DND-41 (cell line): ENCODE measurements at regions not wholly inside any gene's neighbourhood (a gene's known extent, or its start where the extent isn't known, plus 50 kb on each side); places are given as distances from the start of the nearest gene placed in this dataset.

Source experiments
- CTCF ChIP-seq: IDR thresholded peaks from 2 replicates; pipeline ENCODE4 v1.5.1; 2012; ENCODE audit warnings: borderline replicate concordance, low read length, moderate library complexity, mild to moderate bottlenecking; ENCODE audit not compliant: poor library complexity, severe bottlenecking; ENCODE audit errors: extremely low read depth
- EZH2 ChIP-seq: IDR thresholded peaks from 3 replicates; pipeline ENCODE4 v1.6.1; 2012; ENCODE audit warnings: borderline replicate concordance, low read depth, mild to moderate bottlenecking, moderate library complexity, low read length, inconsistent platforms; ENCODE audit not compliant: severe bottlenecking

GRCh38 chr10:131739206-131739605 lies 161.6 kb upstream of the PPP2R2D start:
- TF ChIP-seq CTCF (no peak), EZH2 (no peak)
